Adipose tissue (tissue), 3 donors: ENCODE measurements at regions not wholly inside any gene's neighbourhood (a gene's known extent, or its start where the extent isn't known, plus 50 kb on each side); places are given as distances from the start of the nearest gene placed in this dataset.
"Not testable (repeated sequence)": the region's sequence is repeated elsewhere in the genome, so short reads cannot be mapped to it uniquely, and the experiment has no call there.

ENCODE experiments used
- H3K27ac ChIP-seq: one replicate; pipeline ENCODE4 v1.5.1; 2013; ENCODE audit warnings: low read depth, low read length
- WGBS, 3 donors: extraction: QIAGEN DNeasy Blood & Tissue Kit; methylation state at CpG; one replicate each; pipeline ENCODE4 v1.1.7; 2013; 5-methylcytosine and 5-hydroxymethylcytosine counted together
- donor health status: healthy with polysubstance abuse.
- donor health status: Bipolar disorder and iron deficiency.
- donor health status: healthy.

GRCh38 chr12:46515829-46516228, 143.3 kb upstream of the SLC38A2 start:
- WGBS, 3 donors = 95 to 100% (median 98%) methylated on average over 1 of the region's 1 CpG
- no peak overlapping the region for H3K27ac ChIP-seq

GRCh38 chr12:46514886-46515285, 142.3 kb upstream of the SLC38A2 start:
- 94 to 96% (median 94%) methylated on average over 2 of the region's 2 CpGs for WGBS, 3 donors
- no peak overlapping the region for H3K27ac ChIP-seq

GRCh38 chr12:46510257-46510656, 137.7 kb upstream of the SLC38A2 start:
- H3K27ac ChIP-seq = not testable (repeated sequence)

GRCh38 chr12:46509135-46509534, 136.6 kb upstream of the SLC38A2 start:
- 22 to 49% (median 45%) methylated on average over 1 of the region's 1 CpG for WGBS, 3 donors
- no peak overlapping the region for H3K27ac ChIP-seq

- H3K27ac ChIP-seq = no peak overlapping the region
- 93 to 97% (median 93%) methylated on average over 6 of the region's 6 CpGs for WGBS, 3 donors
Observed at GRCh38 chr12:46508651-46509050, 136.1 kb upstream of the SLC38A2 start.

GRCh38 chr12:46507766-46508165, 135.2 kb upstream of the SLC38A2 start:
- H3K27ac ChIP-seq = no peak overlapping the region

DNA sequence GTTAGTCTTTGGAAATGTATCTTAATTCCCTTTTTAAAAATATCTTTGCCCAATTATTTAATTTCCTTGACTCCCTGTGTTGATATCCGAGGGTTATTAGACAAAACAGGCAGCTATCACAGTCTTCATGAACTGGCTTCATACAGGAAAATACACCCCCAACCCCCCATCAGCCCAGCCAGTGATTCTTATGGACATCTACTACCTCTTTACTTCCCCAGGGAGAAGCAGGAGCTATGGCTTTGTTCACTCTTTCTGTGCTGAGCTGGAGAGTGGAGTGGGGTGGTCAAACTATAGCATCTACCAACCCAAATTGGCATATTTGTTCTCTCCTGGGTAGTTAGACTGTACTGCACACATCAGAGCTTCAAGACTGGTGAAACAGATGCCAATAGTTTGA, 134.4 kb upstream of the SLC38A2 start:
- WGBS, 3 donors = 83 to 91% (median 90%) methylated on average over 1 of the region's 1 CpG
- no peak overlapping the region for H3K27ac ChIP-seq

- WGBS, 3 donors = 97 to 99% (median 97%) methylated on average over 2 of the region's 2 CpGs
Observed at GRCh38 chr12:46506198-46506597, 133.6 kb upstream of the SLC38A2 start.

DNA sequence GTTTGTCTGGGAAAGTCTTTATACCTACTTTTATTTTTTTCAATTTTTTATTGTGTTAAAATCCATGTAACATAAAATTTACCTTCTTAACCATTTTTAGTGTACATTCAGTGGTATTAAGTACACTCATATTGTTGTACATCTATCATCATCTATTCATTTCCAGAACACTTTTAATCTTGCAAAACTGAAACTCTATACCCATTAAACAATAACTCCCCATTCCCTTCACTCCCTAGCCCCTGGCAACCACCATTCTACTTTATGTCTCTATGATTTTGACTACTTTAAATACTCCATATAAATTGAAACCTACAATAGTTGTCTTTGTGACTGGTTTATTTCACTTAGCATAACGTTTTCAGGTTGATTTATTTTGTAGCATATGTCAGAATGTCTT, 131.9 kb upstream of the SLC38A2 start:
- H3K27ac ChIP-seq = no peak overlapping the region
- 59 to 80% (median 70%) methylated on average over 1 of the region's 1 CpG for WGBS, 3 donors

More at GRCh38 chr12:46506198-46506597, 133.6 kb upstream of the SLC38A2 start:
- no peak overlapping the region for H3K27ac ChIP-seq

DNA sequence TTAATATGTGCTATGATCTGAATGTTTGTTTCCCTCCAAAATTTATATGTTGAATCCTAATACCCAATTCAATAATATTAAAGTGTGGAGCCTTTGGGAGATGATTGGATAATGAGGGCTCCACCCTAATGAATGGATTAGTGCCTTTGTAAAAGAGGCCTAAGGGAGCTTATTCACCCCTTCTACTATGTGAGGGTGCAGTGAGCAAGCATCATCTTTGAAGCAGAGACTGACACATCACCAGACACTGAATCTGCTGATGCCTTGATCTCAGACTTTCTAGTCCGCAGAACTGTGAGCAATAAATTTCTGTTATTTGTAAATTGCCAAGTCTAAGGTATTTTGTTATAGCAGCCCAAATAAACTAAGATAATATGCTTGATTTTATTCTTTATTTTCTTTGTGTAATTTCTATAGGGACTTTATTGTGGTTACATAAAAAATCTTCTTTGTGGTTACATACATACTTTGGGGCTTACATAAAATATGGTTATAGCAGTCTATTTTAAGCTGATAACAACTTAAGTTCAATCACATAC, 131.1 kb upstream of the SLC38A2 start:
- 100% methylated on average over 1 of the region's 1 CpG for WGBS, 3 donors
- H3K27ac ChIP-seq = no peak overlapping the region

DNA sequence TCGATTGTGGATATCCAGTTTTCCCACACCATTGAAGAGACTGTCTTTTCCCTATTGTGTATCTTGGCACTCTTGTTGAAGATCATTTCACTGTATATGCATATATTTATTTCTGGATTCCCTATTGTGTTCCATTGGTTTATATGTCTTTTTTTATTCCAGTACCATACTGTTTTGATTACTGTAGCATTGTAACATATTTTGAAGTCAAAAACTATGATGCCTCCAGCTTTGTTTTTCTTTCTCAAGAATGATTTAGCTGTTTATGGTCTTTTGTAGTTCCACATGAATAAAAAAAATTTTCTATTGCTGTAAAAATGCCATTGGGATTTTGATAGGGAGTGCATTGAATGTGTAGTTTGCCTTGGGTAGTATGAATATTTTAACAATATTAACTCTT, 128.1 kb upstream of the SLC38A2 start:
- no peak overlapping the region for H3K27ac ChIP-seq
- 95 to 100% (median 96%) methylated on average over 1 of the region's 1 CpG for WGBS, 3 donors

DNA sequence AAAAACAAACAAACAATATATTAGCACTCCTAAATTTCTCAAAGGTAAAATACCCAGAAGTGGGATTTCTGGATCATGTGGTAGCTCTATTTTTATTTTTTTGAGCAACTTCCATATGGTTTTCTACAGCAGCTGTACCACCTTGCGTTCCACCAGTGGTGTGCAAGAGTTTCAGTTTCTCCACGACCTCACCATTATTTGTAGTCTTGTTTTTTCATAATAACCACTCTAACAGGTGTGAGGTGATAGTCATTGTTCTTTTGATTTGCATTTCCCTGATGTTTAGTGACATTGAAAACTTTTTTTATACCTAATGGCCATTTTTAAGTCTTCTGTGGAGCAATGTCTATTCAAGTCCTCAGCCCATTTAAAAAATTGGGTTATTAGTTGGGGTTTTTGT, 127.3 kb upstream of the SLC38A2 start:
- no peak overlapping the region for H3K27ac ChIP-seq
- WGBS, 3 donors = 89 to 100% (median 93%) methylated on average over 2 of the region's 2 CpGs

GRCh38 chr12:46499226-46499625, 126.7 kb upstream of the SLC38A2 start:
- 94 to 100% (median 97%) methylated on average over 1 of the region's 1 CpG for WGBS, 3 donors
- H3K27ac ChIP-seq = no peak overlapping the region

DNA sequence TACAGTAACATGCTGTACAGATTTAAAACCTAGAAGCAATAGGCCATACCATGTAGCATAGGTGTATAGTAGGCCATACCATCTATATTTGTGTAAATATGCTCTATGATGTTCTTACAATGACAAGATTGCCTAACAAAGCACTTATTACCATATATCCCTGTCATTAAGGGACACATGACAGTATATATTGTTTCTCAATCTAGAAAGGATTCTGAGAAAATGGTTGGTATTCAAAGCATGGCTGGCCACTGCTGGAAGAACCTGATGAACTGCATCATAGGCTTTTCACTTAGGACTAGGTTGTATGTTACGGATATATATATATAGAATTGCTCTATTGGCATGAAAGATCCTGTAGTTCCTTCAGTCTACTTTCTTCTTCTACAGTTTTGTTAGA, 125.2 kb upstream of the SLC38A2 start:
- no peak overlapping the region for H3K27ac ChIP-seq
- WGBS, 3 donors = 83 to 99% (median 97%) methylated on average over 1 of the region's 1 CpG

GRCh38 chr12:46494424-46494823, 121.9 kb upstream of the SLC38A2 start:
- no peak overlapping the region for H3K27ac ChIP-seq
- 20 to 38% (median 23%) methylated on average over 1 of the region's 1 CpG for WGBS, 3 donors

DNA sequence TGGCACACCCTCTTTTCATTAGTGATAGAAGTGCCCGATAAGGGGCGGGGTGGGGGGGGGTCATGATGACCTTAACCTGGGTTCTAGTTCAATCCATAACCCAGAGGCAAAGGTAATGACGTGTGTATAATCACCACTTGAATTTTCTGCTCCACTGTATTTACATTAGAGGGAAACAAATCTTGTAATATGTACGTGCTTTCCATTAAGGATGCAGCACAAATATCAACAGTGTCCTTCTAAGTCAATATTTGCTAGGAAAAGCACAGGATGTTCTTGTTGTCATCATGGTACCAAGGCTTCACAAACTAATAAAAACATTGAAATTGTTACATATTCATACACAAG, 121.2 kb upstream of the SLC38A2 start:
- 74 to 81% (median 75%) methylated on average over 4 of the region's 4 CpGs for WGBS, 3 donors
- H3K27ac ChIP-seq = no peak overlapping the region

- H3K27ac ChIP-seq = no peak overlapping the region
- 86 to 95% (median 87%) methylated on average over 5 of the region's 5 CpGs for WGBS, 3 donors
Observed at GRCh38 chr12:46493150-46493833, 120.7 kb upstream of the SLC38A2 start.

GRCh38 chr12:46492471-46493085, 120.0 kb upstream of the SLC38A2 start:
- 34 to 72% (median 59%) methylated on average over 6 of the region's 6 CpGs for WGBS, 3 donors
- no peak overlapping the region for H3K27ac ChIP-seq

DNA sequence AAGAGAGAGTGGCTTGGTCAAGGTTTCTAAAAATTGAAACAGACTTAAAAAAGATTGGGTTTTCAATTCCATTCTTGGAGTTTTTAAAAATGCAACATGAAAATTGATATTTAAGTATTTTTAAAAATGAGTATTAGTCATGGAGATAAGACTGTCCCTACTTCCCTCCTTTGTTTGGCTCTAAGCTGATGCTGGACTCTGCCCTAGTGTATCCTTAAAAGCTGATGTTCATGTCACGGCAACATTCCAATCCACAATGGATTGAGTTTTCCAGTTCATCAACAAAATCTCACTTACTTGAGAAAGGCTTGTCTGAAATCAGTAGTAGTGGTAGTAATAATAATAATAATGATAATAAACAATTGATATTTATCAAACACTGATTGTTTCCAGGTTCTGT, 119.0 kb upstream of the SLC38A2 start:
- 62 to 96% (median 63%) methylated on average over 1 of the region's 1 CpG for WGBS, 3 donors
- no peak overlapping the region for H3K27ac ChIP-seq

DNA sequence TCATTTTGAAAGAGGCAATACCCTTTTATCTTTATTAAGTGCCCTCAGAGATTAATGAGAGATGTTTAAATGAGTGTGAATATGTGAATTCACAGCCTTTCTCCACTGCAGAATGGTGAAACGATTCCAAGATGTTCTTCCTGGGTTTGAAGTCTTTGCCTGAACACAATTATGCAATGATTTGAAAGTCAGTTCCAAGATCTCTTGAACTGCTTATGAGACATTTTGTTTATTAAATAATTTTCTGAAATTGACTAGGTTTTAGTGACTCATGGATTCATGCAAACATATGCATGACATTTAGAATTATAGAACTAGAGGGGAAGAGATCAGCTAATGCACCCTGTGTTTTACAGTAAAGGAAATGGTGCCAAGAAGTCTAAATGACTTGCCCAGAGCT, 118.1 kb upstream of the SLC38A2 start:
- no peak overlapping the region for H3K27ac ChIP-seq
- WGBS, 3 donors = 32 to 64% (median 38%) methylated on average over 1 of the region's 1 CpG
